ENCODE measurements at regions not wholly inside any gene's neighbourhood (a gene's known extent, or its start where the extent isn't known, plus 50 kb on each side); places are given as distances from the start of the nearest gene placed in this dataset.

GRCh38 chr7:115216652-115217051 lies 294.8 kb downstream of the MDFIC start:
- TF ChIP-seq, protein P1, sequence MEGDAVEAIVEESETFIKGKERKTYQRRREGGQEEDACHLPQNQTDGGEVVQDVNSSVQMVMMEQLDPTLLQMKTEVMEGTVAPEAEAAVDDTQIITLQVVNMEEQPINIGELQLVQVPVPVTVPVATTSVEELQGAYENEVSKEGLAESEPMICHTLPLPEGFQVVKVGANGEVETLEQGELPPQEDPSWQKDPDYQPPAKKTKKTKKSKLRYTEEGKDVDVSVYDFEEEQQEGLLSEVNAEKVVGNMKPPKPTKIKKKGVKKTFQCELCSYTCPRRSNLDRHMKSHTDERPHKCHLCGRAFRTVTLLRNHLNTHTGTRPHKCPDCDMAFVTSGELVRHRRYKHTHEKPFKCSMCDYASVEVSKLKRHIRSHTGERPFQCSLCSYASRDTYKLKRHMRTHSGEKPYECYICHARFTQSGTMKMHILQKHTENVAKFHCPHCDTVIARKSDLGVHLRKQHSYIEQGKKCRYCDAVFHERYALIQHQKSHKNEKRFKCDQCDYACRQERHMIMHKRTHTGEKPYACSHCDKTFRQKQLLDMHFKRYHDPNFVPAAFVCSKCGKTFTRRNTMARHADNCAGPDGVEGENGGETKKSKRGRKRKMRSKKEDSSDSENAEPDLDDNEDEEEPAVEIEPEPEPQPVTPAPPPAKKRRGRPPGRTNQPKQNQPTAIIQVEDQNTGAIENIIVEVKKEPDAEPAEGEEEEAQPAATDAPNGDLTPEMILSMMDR (tag by site-specific recombination; IDR thresholded peaks at IDR 0.05), result no peak
- TF ChIP-seq ZNF585B (tag by site-specific recombination; IDR thresholded peaks at IDR 0.05), result no peak
- TF ChIP-seq ZSCAN5A (tag by site-specific recombination; IDR thresholded peaks at IDR 0.05), result no peak
- TF ChIP-seq ZNF785 (tag by site-specific recombination; IDR thresholded peaks at IDR 0.05), result no peak
- TF ChIP-seq ZBTB8A (tag by site-specific recombination; IDR thresholded peaks at IDR 0.05), result no peak
- TF ChIP-seq ZNF416 (tag by site-specific recombination; IDR thresholded peaks at IDR 0.05), result no peak
- no peak for TF ChIP-seq ZXDB (tag by site-specific recombination; IDR thresholded peaks at IDR 0.05)
- TF ChIP-seq ZNF175 (tag by site-specific recombination; IDR thresholded peaks at IDR 0.05), result no peak
- no peak for TF ChIP-seq ZBTB7A (tag by site-specific recombination; IDR thresholded peaks at IDR 0.05; ENCODE audit: low read depth)
- TF ChIP-seq ZBTB26 (tag by site-specific recombination; optimal IDR thresholded peaks at IDR 0.05), result no peak
- no peak for TF ChIP-seq ZNF350 (tag by site-specific recombination; IDR thresholded peaks at IDR 0.05)
- no peak for TF ChIP-seq ZNF292 (tag by site-specific recombination; IDR thresholded peaks at IDR 0.05; ENCODE audit: borderline replicate concordance, low read depth)
- TF ChIP-seq, protein P2, sequence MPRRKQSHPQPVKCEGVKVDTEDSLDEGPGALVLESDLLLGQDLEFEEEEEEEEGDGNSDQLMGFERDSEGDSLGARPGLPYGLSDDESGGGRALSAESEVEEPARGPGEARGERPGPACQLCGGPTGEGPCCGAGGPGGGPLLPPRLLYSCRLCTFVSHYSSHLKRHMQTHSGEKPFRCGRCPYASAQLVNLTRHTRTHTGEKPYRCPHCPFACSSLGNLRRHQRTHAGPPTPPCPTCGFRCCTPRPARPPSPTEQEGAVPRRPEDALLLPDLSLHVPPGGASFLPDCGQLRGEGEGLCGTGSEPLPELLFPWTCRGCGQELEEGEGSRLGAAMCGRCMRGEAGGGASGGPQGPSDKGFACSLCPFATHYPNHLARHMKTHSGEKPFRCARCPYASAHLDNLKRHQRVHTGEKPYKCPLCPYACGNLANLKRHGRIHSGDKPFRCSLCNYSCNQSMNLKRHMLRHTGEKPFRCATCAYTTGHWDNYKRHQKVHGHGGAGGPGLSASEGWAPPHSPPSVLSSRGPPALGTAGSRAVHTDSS (tag by site-specific recombination; IDR thresholded peaks at IDR 0.05), result no peak
